ENCODE measurements at regions not wholly inside any gene's neighbourhood (a gene's known extent, or its start where the extent isn't known, plus 50 kb on each side); places are given as distances from the start of the nearest gene placed in this dataset.

GRCh38 chr7:46245586-46246111, 324.6 kb upstream of the IGFBP3 start:
- no peak for TF ChIP-seq BHLHE40 (IDR thresholded peaks at IDR 0.05; ENCODE audit: borderline replicate concordance)
- TF ChIP-seq SP1 (IDR thresholded peaks at IDR 0.05) = no peak
- TF ChIP-seq ELF4 (IDR thresholded peaks at IDR 0.05) = no peak
- TF ChIP-seq FOXA1 (IDR thresholded peaks at IDR 0.05) = no peak
- no peak for TF ChIP-seq HDGF (IDR thresholded peaks at IDR 0.05; ENCODE audit: borderline replicate concordance)
- no peak for TF ChIP-seq LEF1 (IDR thresholded peaks at IDR 0.05; ENCODE audit: borderline replicate concordance)
- no peak for TF ChIP-seq SUZ12 (IDR thresholded peaks at IDR 0.05)
- no peak for TF ChIP-seq TARDBP (IDR thresholded peaks at IDR 0.05)

All from HEK293T (cell line).